ENCODE measurements at regions not wholly inside any gene's neighbourhood (a gene's known extent, or its start where the extent isn't known, plus 50 kb on each side); places are given as distances from the start of the nearest gene placed in this dataset.

DNA sequence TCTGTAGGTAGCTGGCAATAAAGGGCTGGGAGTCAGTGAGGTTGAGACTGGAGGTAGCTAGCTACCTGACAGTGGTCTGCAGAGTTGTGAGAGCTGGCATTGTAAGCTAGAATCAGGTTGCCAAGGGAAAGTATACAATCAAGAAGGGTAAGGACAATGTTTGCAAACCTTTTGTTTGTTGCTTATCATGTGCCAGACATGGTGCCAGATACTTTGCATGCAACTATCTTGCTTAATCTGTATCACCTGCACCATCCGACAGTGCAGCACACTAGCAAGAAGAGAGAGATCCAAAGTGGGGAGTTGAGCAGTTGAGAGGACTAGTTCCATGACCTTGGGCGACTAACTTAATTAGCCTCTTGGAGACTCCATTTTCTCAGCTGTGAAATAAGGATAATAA lies 236.4 kb downstream of the PDCD6IP start:
- no peak for DNase-seq (ENCODE audit: low read depth)

DNA sequence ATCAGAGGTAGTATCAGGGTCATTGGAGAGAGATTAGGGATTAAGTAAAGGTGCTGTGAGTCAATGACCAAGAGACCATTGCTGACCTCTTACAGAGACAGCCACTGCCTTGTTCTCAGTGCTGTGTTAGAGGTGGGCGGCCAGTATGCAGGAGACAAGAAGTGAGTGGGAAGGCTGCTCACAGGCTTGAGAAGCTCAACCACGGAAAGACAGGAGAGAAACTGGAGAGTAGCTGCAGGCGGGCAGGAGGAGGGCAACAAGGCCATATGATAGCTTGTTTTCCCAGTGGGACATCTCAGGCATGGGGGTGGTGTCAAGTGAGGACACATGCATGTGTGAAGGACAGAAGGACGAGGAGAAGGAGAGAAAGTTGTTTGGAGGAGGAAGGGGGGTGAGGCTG lies 237.3 kb downstream of the PDCD6IP start:
- DNase-seq (ENCODE audit: low read depth): no peak
- TF ChIP-seq, protein P1, sequence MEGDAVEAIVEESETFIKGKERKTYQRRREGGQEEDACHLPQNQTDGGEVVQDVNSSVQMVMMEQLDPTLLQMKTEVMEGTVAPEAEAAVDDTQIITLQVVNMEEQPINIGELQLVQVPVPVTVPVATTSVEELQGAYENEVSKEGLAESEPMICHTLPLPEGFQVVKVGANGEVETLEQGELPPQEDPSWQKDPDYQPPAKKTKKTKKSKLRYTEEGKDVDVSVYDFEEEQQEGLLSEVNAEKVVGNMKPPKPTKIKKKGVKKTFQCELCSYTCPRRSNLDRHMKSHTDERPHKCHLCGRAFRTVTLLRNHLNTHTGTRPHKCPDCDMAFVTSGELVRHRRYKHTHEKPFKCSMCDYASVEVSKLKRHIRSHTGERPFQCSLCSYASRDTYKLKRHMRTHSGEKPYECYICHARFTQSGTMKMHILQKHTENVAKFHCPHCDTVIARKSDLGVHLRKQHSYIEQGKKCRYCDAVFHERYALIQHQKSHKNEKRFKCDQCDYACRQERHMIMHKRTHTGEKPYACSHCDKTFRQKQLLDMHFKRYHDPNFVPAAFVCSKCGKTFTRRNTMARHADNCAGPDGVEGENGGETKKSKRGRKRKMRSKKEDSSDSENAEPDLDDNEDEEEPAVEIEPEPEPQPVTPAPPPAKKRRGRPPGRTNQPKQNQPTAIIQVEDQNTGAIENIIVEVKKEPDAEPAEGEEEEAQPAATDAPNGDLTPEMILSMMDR (conservative IDR thresholded peaks at IDR 0.05; ENCODE audit: low read depth, low read length): no peak
- H3K4me3 ChIP-seq (ENCODE audit: low read length): no peak overlapping the region

More for the DNA sequence above, 236.4 kb downstream of the PDCD6IP start:
- no peak overlapping the region for H3K4me3 ChIP-seq (ENCODE audit: low read length)
- TF ChIP-seq, protein P1 (conservative IDR thresholded peaks at IDR 0.05; ENCODE audit: low read depth, low read length): no peak

DNA sequence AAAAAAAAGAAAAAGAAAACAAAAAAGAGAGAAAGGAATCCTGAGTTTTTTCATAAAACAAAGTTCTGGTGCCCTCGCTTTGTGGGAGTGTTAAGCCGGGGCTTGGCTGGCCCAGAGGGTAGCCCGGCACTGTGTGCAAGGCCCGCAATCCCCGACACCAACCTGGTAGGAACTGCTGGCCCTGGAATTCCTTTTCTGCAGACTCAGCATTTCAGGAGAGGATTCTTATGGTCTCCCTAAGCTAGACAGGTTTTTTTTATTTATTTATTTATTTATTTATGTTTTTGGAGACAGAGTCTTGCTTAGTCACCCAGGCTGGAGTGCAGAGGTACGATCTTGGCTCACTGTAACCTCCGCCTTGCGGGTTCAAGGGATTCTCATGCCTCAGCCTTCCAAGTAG lies 238.8 kb downstream of the PDCD6IP start:
- H3K4me3 ChIP-seq (ENCODE audit: low read length): no peak overlapping the region
- TF ChIP-seq, protein P1 (conservative IDR thresholded peaks at IDR 0.05; ENCODE audit: low read depth, low read length): no peak
- no peak for DNase-seq (ENCODE audit: low read depth)

DNA sequence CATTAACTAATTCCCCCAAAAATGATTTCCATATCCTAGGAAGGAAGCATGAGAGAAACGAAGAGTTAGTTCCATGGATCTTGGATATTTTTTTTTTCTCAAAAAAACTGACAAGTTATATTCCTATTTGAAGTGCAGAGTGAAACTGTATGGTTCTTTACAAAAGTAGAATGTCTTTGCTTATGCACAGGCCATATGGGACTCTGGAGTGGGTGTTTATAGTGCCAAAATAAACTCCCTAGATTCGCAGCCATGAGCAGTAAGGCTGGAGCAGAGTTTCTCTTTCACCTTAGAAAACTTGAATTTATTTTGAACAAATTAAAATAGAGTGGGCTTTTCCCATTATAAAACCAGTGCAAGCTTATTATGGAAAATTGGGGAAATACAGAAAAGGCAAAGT lies 239.7 kb downstream of the PDCD6IP start:
- TF ChIP-seq, protein P1 (conservative IDR thresholded peaks at IDR 0.05; ENCODE audit: low read depth, low read length): no peak
- H3K4me3 ChIP-seq (ENCODE audit: low read length): no peak overlapping the region
- no peak for DNase-seq (ENCODE audit: low read depth)

DNA sequence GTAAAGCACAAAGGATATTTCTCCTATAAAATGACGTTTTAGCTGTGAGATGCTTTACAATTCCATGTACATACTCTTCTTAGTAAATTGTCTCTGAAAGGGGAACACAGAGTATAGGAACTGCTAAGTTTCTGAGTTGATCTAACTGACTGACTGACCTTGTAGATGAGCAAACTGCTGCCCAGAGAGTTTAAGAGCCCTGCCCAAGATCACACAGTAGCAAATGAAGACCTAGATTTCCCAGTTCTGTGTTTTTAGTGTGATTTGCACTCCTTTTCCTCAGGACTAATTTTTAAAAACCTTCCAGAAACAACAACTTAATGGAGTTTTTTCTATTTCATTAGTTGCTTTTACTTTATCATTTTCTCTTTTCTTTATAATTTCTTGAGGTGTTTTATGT lies 247.7 kb downstream of the PDCD6IP start:
- H3K4me3 ChIP-seq (ENCODE audit: low read length): no peak overlapping the region
- TF ChIP-seq, protein P1 (conservative IDR thresholded peaks at IDR 0.05; ENCODE audit: low read depth, low read length): no peak
- no peak for DNase-seq (ENCODE audit: low read depth)

DNA sequence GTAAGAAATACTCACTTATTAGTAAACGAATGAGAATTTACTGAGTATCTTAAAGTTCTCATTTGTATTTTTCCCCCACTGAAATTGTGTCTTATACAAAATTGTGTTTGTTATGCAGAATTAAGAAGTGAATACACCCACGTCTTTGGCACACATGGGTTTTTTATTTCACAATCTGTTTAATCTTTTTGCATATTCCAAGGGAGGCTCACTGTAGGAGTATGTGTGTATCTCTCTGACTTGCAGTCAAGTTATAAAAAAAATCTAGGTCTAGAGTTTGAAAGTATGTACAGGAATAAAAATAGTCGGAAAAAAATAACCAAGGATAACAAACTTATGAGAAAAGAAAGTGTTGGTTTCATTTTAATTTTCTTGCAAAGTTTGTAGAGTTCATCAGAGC lies 255.2 kb downstream of the PDCD6IP start:
- H3K4me3 ChIP-seq (ENCODE audit: low read length): no peak overlapping the region
- TF ChIP-seq, protein P1 (conservative IDR thresholded peaks at IDR 0.05; ENCODE audit: low read depth, low read length): no peak
- DNase-seq (ENCODE audit: low read depth): no peak

DNA sequence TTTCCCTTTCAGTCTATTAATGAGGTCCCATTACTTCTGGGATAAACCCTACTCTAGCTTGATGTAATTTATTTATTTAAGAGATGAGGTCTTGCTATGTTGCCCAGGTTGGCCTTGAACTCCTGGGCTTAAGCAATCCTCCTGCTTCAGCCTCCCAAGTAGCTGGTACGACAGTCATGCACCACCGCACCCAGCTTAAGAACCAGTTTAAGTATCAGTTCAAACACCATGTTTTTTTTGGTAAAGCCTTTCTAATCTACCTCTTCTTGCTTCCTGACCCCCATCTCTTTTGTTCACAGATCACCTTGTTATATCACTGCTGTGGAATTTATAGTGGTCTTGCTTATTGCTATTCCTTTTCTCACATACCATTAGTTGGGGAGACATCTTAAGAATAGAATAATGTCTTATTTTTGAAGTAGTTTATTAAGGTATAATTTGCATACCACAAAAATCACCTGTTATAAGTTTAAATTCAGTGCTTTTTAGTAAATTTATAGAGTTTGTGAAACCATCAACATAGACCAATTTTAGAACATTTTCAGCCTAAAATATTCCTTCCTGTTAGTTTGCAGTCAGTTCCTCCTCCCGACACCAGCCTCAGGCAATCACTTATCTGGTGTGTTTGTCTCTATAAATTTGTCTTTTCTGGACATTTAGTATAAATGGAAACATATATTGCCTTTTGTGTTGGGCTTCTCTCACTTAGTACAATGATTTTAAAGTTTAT lies 257.9 kb downstream of the PDCD6IP start:
- no peak overlapping the region for H3K4me3 ChIP-seq (ENCODE audit: low read length)
- TF ChIP-seq, protein P1 (conservative IDR thresholded peaks at IDR 0.05; ENCODE audit: low read depth, low read length): no peak
- no peak for DNase-seq (ENCODE audit: low read depth)

All from retinal pigment epithelial cell (primary cell).